Tibial nerve (tissue), 4 donors: ENCODE measurements at regions not wholly inside any gene's neighbourhood (a gene's known extent, or its start where the extent isn't known, plus 50 kb on each side); places are given as distances from the start of the nearest gene placed in this dataset.

ENCODE experiments used
- EP300 ChIP-seq, 2 donors: sonication (generic); formaldehyde crosslinking; IDR thresholded peaks; one replicate each; pipeline ENCODE4 v1.6.1; 2017; ENCODE audit warnings: antibody characterized with exemption in 2 of 2, mild to moderate bottlenecking in 1 of 2
- POLR2A ChIP-seq, 2 donors: fragments of 450-650 bp; IDR thresholded peaks; one replicate each; pipeline ENCODE4 v1.6.1; 2017; ENCODE audit warnings: antibody characterized with exemption in 2 of 2, mild to moderate bottlenecking in 2 of 2, moderate library complexity in 2 of 2
- TF ChIP-seq, protein P1 (sequence below), 5 experiments: fragments of 200-600 bp in 3 of 5; fragments of 450-650 bp in 2 of 5; sonication (generic) in 3 of 5; IDR thresholded peaks; one replicate each; pipeline ENCODE4 v1.5.1; 2016 to 2019; ENCODE audit warnings: antibody characterized with exemption in 5 of 5, mild to moderate bottlenecking in 3 of 5, moderate library complexity in 2 of 5

DNA sequence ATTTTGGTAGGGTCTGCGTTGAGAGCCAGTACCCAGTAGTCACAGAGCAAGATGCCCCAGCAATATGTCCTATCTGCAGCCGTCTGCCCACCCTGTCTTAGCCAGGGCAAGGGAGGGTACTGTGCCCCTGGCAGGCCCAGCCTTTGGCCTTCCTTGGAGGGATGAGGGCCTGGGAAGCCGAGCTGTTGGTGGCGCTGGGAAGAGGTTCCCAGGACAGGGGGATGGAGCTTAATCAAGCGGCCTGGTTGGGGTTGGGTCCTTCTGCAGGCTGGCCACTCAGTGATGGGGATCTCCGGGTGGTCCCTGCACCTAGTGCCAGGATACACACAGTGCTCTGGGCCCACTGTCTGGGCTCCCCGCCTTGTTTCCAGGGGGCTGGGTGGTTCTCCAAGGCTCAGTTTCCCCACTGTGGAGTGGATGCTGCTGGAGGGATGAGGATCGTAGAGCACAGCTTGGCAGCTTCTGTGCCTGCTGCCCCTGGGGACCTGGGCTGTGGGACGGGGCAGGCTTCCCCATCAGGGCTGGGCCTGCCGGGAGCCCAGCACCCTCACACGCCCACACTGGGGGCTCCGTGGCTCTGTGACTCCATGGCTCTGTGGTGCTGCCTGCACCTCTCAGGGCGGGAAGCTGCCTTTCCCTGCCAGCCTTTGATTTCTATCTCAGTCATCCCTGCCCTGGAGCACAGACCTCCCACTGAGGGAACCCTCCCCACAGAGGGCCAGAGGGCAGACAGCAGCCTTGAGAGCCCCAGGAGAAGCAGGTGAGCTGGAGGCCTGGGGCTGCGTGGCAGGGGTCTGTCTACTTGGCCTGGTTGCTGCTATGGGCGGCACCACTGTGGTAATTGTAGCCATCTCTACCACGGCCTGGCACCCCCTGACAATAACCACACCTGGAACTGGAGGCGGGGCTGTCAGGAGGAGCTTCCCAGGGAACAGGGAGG is 357.0 kb downstream of the TMEM121 start:
- TF ChIP-seq, protein P1, sequence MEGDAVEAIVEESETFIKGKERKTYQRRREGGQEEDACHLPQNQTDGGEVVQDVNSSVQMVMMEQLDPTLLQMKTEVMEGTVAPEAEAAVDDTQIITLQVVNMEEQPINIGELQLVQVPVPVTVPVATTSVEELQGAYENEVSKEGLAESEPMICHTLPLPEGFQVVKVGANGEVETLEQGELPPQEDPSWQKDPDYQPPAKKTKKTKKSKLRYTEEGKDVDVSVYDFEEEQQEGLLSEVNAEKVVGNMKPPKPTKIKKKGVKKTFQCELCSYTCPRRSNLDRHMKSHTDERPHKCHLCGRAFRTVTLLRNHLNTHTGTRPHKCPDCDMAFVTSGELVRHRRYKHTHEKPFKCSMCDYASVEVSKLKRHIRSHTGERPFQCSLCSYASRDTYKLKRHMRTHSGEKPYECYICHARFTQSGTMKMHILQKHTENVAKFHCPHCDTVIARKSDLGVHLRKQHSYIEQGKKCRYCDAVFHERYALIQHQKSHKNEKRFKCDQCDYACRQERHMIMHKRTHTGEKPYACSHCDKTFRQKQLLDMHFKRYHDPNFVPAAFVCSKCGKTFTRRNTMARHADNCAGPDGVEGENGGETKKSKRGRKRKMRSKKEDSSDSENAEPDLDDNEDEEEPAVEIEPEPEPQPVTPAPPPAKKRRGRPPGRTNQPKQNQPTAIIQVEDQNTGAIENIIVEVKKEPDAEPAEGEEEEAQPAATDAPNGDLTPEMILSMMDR (IDR thresholded peaks at IDR 0.05), result no peak
- TF ChIP-seq EP300 (IDR thresholded peaks at IDR 0.05) (no peak), POLR2A (IDR thresholded peaks at IDR 0.05) (no peak)
